IMR-90 (cell line): ENCODE measurements at regions not wholly inside any gene's neighbourhood (a gene's known extent, or its start where the extent isn't known, plus 50 kb on each side); places are given as distances from the start of the nearest gene placed in this dataset.

Experiments
- ATAC-seq: fragments of 200-7000 bp; cut with Tn5 transposase; 2 replicates; pipeline ENCODE4 v1.9.1; 2020; ENCODE audit warnings: low read depth, mild to moderate bottlenecking, moderate library complexity
- BruUV-seq: library from RNA; stranded (reverse); fragments of 400-500 nt; replicated peaks from 2 replicates; lab custom pipeline; 2021; lab: Mats Ljungman, UMichigan
- CTCF ChIA-PET: fragments of 300-600 bp; formaldehyde crosslinking; extraction: SDS; loops from one replicate; lab custom pipeline; 2021; ENCODE audit warnings: antibody characterized with exemption; lab: Yijun Ruan, JAX
- POLR2A ChIA-PET: fragments of 300-600 bp; sonication (Branson Sonifier 250); formaldehyde crosslinking; loops from one replicate; lab custom pipeline; 2022; ENCODE audit warnings: antibody characterized with exemption; ENCODE audit not compliant: unreplicated experiment; lab: Charles Lee
- DNase-seq: peaks from one replicate; pipeline ENCODE4 v3.0.0; 2013
- H2AFZ ChIP-seq: replicated peaks from 2 replicates; pipeline ENCODE3; 2013; ENCODE audit warnings: low read length, mild to moderate bottlenecking; ENCODE audit not compliant: poor library complexity
- H2AK5ac ChIP-seq: 2 replicates; pipeline ENCODE4 v1.6.1; 2013; ENCODE audit warnings: low read depth, low read length, inconsistent platforms
- H2AK9ac ChIP-seq: replicated peaks from 2 replicates; pipeline ENCODE3; 2013; ENCODE audit warnings: mild to moderate bottlenecking, low read depth, low read length, moderate library complexity; ENCODE audit not compliant: poor library complexity
- H2BK120ac ChIP-seq: 2 replicates; pipeline ENCODE4 v1.6.1; 2013; ENCODE audit warnings: low read depth, low read length, inconsistent platforms
- H2BK15ac ChIP-seq: 3 replicates; pipeline ENCODE4 v1.6.1; 2013; ENCODE audit warnings: low read depth, low read length, inconsistent platforms
- H2BK20ac ChIP-seq: 2 replicates; pipeline ENCODE4 v1.6.1; 2013; ENCODE audit warnings: low read depth, mild to moderate bottlenecking, inconsistent platforms, low read length, moderate library complexity
- H2BK5ac ChIP-seq: 2 replicates; pipeline ENCODE4 v1.6.1; 2013; ENCODE audit warnings: mild to moderate bottlenecking, low read depth, low read length, inconsistent platforms; ENCODE audit not compliant: poor library complexity, severe bottlenecking
- H3K14ac ChIP-seq: replicated peaks from 2 replicates; pipeline ENCODE4 v1.6.1; 2013; ENCODE audit warnings: low read depth, low read length, inconsistent platforms
- H3K18ac ChIP-seq: 2 replicates; pipeline ENCODE4 v1.6.1; 2013; ENCODE audit warnings: low read depth, low read length, control low read depth
- H3K23ac ChIP-seq: 2 replicates; pipeline ENCODE4 v1.6.1; 2013; ENCODE audit warnings: low read depth, low read length, inconsistent platforms
- H3K27ac ChIP-seq: 2 replicates; pipeline ENCODE4 v1.5.1; 2013; ENCODE audit warnings: mild to moderate bottlenecking, control low read depth, low read length; ENCODE audit not compliant: insufficient read depth
- H3K27me3 ChIP-seq: 2 replicates; pipeline ENCODE4 v1.6.1; 2013; ENCODE audit warnings: low read length; ENCODE audit not compliant: control insufficient read depth, insufficient read depth
- H3K36me3 ChIP-seq: 2 replicates; pipeline ENCODE4 v1.6.1; 2013; ENCODE audit warnings: low read length, mixed read lengths; ENCODE audit not compliant: control insufficient read depth, insufficient read depth
- H3K4ac ChIP-seq: 2 replicates; pipeline ENCODE4 v1.6.1; 2013; ENCODE audit warnings: low read depth, low read length, inconsistent platforms
- H3K4me1 ChIP-seq: 2 replicates; pipeline ENCODE4 v1.6.1; 2013; ENCODE audit warnings: low read length, mixed read lengths; ENCODE audit not compliant: control insufficient read depth, insufficient read depth
- H3K4me2 ChIP-seq: 2 replicates; pipeline ENCODE4 v1.6.1; 2013; ENCODE audit warnings: low read depth, mild to moderate bottlenecking, control low read depth, low read length, moderate library complexity
- H3K4me3 ChIP-seq: 2 replicates; pipeline ENCODE4 v1.5.1; 2013; ENCODE audit warnings: low read depth, mild to moderate bottlenecking, control low read depth, low read length, moderate library complexity; ENCODE audit not compliant: insufficient read depth
- H3K56ac ChIP-seq: 2 replicates; pipeline ENCODE4 v1.6.1; 2013; ENCODE audit warnings: low read length, inconsistent platforms; ENCODE audit not compliant: insufficient read depth; ENCODE audit errors: extremely low read depth
- H3K79me1 ChIP-seq, 2 experiments: 2 replicates each; pipeline ENCODE4 v1.6.1; 2013; ENCODE audit warnings: low read length in 2 of 2, inconsistent platforms in 1 of 2, low read depth in 1 of 2
- H3K9ac ChIP-seq: 2 replicates; pipeline ENCODE4 v1.6.1; 2013; ENCODE audit warnings: low read depth, low read length, control low read depth
- H3K9me1 ChIP-seq: 2 replicates; pipeline ENCODE4 v1.6.1; 2013; ENCODE audit warnings: low read length, inconsistent platforms; ENCODE audit not compliant: insufficient read depth
- H3K9me3 ChIP-seq: 2 replicates; pipeline ENCODE4 v1.6.1; 2013; ENCODE audit warnings: low read length; ENCODE audit not compliant: control insufficient read depth, insufficient read depth
- H4K20me1 ChIP-seq: 2 replicates; pipeline ENCODE4 v1.6.1; 2013; ENCODE audit warnings: low read length, inconsistent platforms; ENCODE audit not compliant: insufficient read depth
- H4K5ac ChIP-seq: 2 replicates; pipeline ENCODE4 v1.6.1; 2013; ENCODE audit warnings: mild to moderate bottlenecking, low read depth, low read length, control low read depth
- H4K8ac ChIP-seq, 2 experiments: 2 replicates each; pipeline ENCODE4 v1.6.1; 2013; ENCODE audit warnings: low read depth in 2 of 2, low read length in 2 of 2, control low read depth in 1 of 2, inconsistent platforms in 1 of 2
- H4K91ac ChIP-seq: 2 replicates; pipeline ENCODE4 v1.6.1; 2013; ENCODE audit warnings: low read depth, low read length, inconsistent platforms; ENCODE audit not compliant: insufficient read depth
- CEBPB ChIP-seq: IDR thresholded peaks from 2 replicates; pipeline ENCODE4 v1.6.1; 2012; ENCODE audit warnings: low read depth, low read length, improper control_type of control experiment
- CHD1 ChIP-seq: IDR thresholded peaks from 2 replicates; pipeline ENCODE4 v1.6.1; 2012; ENCODE audit warnings: low read depth, low read length, improper control_type of control experiment
- FOS ChIP-seq: fragments of 150-350 bp; IDR thresholded peaks from 2 replicates; pipeline ENCODE4 v1.6.1; 2016; ENCODE audit warnings: low read depth, low read length
- MAFK ChIP-seq: IDR thresholded peaks from 2 replicates; pipeline ENCODE4 v1.6.1; 2012; ENCODE audit warnings: low read depth, low read length, improper control_type of control experiment
- MAZ ChIP-seq: IDR thresholded peaks from 2 replicates; pipeline ENCODE4 v1.6.1; 2012; ENCODE audit warnings: low read depth, mild to moderate bottlenecking, low read length, improper control_type of control experiment, moderate library complexity, borderline replicate concordance
- MXI1 ChIP-seq: IDR thresholded peaks from 2 replicates; pipeline ENCODE4 v1.6.1; 2012; ENCODE audit warnings: low read depth, mild to moderate bottlenecking, low read length, moderate library complexity, borderline replicate concordance
- NFE2L2 ChIP-seq: fragments of 150-350 bp; IDR thresholded peaks from 2 replicates; pipeline ENCODE4 v1.6.1; 2016; ENCODE audit warnings: low read depth, mild to moderate bottlenecking, low read length
- POLR2A ChIP-seq: IDR thresholded peaks from 2 replicates; pipeline ENCODE4 v1.6.1; 2012; ENCODE audit warnings: mild to moderate bottlenecking, low read depth, low read length
- RAD21 ChIP-seq: IDR thresholded peaks from 2 replicates; pipeline ENCODE4 v1.6.1; 2012; ENCODE audit warnings: low read length, improper control_type of control experiment
- RFX5 ChIP-seq: IDR thresholded peaks from 2 replicates; pipeline ENCODE4 v1.8.0; 2012; ENCODE audit warnings: low read depth, mild to moderate bottlenecking, low read length, moderate library complexity
- WGBS, 2 experiments: methylation state at CpG; one replicate each; pipeline versions ENCODE4 v1.1.5 to v1.1.7; 2013; ENCODE audit warnings: missing lambda C conversion rate in 2 of 2; ENCODE audit not compliant: insufficient read length in 1 of 2; ENCODE audit errors: extremely low coverage in 2 of 2; 5-methylcytosine and 5-hydroxymethylcytosine counted together
- dilution Hi-C: fragments of 300-500 bp; cut with HindIII; formaldehyde crosslinking; loops from one replicate; pipeline ENCODE4 v1.14.3; 2018; ENCODE audit warnings: low sequenced_read_pairs; ENCODE audit not compliant: unreplicated experiment
- in situ Hi-C: fragments of 300-500 bp; cut with MboI; formaldehyde crosslinking; loops from 3 replicates; pipeline ENCODE4 v1.14.3; 2019; ENCODE audit warnings: low sequenced_read_pairs, inconsistent platforms, mixed read lengths
- intact Hi-C: fragments of 100-400 bp; cut with micrococcal nuclease; formaldehyde crosslinking; loops from 2 replicates; pipeline ENCODE4 v1.10.0; 2022
- TF ChIP-seq, protein P1 (sequence below): conservative IDR thresholded peaks from 2 replicates; pipeline ENCODE4 v1.5.1; 2012; ENCODE audit warnings: mild to moderate bottlenecking, low read depth, low read length, improper control_type of control experiment
- TF ChIP-seq, protein P2 (sequence below): fragments of 150-350 bp; IDR thresholded peaks from 2 replicates; pipeline ENCODE4 v1.6.1; 2016; ENCODE audit warnings: low read depth, mild to moderate bottlenecking, low read length, moderate library complexity, borderline replicate concordance

DNA sequence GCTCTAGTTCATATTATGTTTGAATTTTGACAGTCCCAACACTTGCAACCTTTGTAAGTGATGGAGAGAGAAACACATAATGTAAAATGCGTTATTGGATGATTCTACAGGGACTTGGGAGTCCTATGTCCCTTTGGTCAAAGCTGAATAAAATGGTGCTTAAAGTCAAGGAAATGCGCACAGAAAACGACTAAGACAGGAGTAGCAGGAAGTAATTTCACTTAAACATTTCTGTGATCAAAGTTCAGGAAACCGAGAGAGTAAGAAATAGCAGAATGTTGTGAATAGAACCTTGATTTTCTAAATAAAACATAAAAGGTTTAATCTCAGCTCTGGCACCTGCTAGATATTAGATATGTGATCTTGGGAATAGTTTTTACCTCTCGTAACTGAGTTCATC is 2339.2 kb downstream of the MAT2B start:
- BruUV-seq, result no TSS peak
- no peak overlapping the region for H3K56ac ChIP-seq
- no peak overlapping the region for H3K27ac ChIP-seq
- ATAC-seq, result no peak
- H3K23ac ChIP-seq, result no peak overlapping the region
- no peaks in the 10 kb centered on the region for H3K27me3 ChIP-seq
- H2AK9ac ChIP-seq, result no peak overlapping the region
- TF ChIP-seq, protein P1, sequence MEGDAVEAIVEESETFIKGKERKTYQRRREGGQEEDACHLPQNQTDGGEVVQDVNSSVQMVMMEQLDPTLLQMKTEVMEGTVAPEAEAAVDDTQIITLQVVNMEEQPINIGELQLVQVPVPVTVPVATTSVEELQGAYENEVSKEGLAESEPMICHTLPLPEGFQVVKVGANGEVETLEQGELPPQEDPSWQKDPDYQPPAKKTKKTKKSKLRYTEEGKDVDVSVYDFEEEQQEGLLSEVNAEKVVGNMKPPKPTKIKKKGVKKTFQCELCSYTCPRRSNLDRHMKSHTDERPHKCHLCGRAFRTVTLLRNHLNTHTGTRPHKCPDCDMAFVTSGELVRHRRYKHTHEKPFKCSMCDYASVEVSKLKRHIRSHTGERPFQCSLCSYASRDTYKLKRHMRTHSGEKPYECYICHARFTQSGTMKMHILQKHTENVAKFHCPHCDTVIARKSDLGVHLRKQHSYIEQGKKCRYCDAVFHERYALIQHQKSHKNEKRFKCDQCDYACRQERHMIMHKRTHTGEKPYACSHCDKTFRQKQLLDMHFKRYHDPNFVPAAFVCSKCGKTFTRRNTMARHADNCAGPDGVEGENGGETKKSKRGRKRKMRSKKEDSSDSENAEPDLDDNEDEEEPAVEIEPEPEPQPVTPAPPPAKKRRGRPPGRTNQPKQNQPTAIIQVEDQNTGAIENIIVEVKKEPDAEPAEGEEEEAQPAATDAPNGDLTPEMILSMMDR, result no peak
- no peak for TF ChIP-seq MAZ
- TF ChIP-seq POLR2A, result no peak
- TF ChIP-seq CEBPB, result no peak
- TF ChIP-seq MXI1, result no peak
- no peak for TF ChIP-seq FOS
- TF ChIP-seq, protein P2, sequence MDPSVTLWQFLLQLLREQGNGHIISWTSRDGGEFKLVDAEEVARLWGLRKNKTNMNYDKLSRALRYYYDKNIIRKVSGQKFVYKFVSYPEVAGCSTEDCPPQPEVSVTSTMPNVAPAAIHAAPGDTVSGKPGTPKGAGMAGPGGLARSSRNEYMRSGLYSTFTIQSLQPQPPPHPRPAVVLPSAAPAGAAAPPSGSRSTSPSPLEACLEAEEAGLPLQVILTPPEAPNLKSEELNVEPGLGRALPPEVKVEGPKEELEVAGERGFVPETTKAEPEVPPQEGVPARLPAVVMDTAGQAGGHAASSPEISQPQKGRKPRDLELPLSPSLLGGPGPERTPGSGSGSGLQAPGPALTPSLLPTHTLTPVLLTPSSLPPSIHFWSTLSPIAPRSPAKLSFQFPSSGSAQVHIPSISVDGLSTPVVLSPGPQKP, result no peak
- TF ChIP-seq RAD21, result no peak
- no peak for TF ChIP-seq NFE2L2
- no peak for TF ChIP-seq MAFK
- TF ChIP-seq CHD1, result no peak
- TF ChIP-seq RFX5, result no peak
- H3K14ac ChIP-seq, result no peak overlapping the region
- no peak overlapping the region for H3K4ac ChIP-seq
- intact Hi-C loops (no loop called here), dilution Hi-C loops (no loop called here), in situ Hi-C loops (no loop called here)
- no peaks in the 10 kb centered on the region for H4K20me1 ChIP-seq
- WGBS, 2 experiments, result no CpG with 5 or more reads among the region's 5 CpGs
- no peaks in the 10 kb centered on the region for H3K79me1 ChIP-seq
- no peaks in the 10 kb centered on the region for H3K36me3 ChIP-seq
- H3K9me1 ChIP-seq, result no peaks in the 10 kb centered on the region
- H3K9ac ChIP-seq, result no peak overlapping the region
- no peak overlapping the region for H2BK120ac ChIP-seq
- H2AFZ ChIP-seq, result no peak overlapping the region
- no peak overlapping the region for H3K18ac ChIP-seq
- CTCF ChIA-PET, result interaction anchor here (1.0 kb wide), 1 partner anchor 8 kb away, joined by 3 read pairs; no protein-coding TSS in a partner anchor
- DNase-seq, result no peak
- no peak overlapping the region for H2AK5ac ChIP-seq
- no peak overlapping the region for H3K4me3 ChIP-seq
- no peaks in the 10 kb centered on the region for H3K4me1 ChIP-seq
- no peak overlapping the region for H4K91ac ChIP-seq
- H4K5ac ChIP-seq, result no peak overlapping the region
- no peak overlapping the region for H4K8ac ChIP-seq
- H2BK20ac ChIP-seq, result no peak overlapping the region
- H3K9me3 ChIP-seq, result 0 out of 2 replicates have a peak, but pooled peaks cover 3% of the 10 kb centered on the region
- H2BK5ac ChIP-seq, result no peak overlapping the region
- no peak overlapping the region for H3K4me2 ChIP-seq
- POLR2A ChIA-PET, result no interaction called here
- no peak overlapping the region for H2BK15ac ChIP-seq
